Hepatocyte (in vitro differentiated cells): ENCODE measurements at regions not wholly inside any gene's neighbourhood (a gene's known extent, or its start where the extent isn't known, plus 50 kb on each side); places are given as distances from the start of the nearest gene placed in this dataset.

Experiments
- EZH2 ChIP-seq: fragments of 200-600 bp; sonication (generic); IDR thresholded peaks from 2 replicates; pipeline ENCODE4 v1.6.1; 2016; ENCODE audit warnings: antibody characterized with exemption, mild to moderate bottlenecking, borderline replicate concordance
- EZH2phosphoT487 ChIP-seq: fragments of 200-600 bp; sonication (generic); IDR thresholded peaks from one replicate; pipeline ENCODE4 v1.6.1; 2018; ENCODE audit warnings: antibody characterized with exemption, mild to moderate bottlenecking, low read depth, moderate library complexity; ENCODE audit not compliant: unreplicated experiment, severe bottlenecking
- TF ChIP-seq, protein P1 (sequence below): fragments of 200-600 bp; sonication (generic); IDR thresholded peaks from 2 replicates; pipeline ENCODE4 v1.5.1; 2016; ENCODE audit warnings: antibody characterized with exemption, mild to moderate bottlenecking; ENCODE audit not compliant: poor library complexity

- TF ChIP-seq, protein P1, sequence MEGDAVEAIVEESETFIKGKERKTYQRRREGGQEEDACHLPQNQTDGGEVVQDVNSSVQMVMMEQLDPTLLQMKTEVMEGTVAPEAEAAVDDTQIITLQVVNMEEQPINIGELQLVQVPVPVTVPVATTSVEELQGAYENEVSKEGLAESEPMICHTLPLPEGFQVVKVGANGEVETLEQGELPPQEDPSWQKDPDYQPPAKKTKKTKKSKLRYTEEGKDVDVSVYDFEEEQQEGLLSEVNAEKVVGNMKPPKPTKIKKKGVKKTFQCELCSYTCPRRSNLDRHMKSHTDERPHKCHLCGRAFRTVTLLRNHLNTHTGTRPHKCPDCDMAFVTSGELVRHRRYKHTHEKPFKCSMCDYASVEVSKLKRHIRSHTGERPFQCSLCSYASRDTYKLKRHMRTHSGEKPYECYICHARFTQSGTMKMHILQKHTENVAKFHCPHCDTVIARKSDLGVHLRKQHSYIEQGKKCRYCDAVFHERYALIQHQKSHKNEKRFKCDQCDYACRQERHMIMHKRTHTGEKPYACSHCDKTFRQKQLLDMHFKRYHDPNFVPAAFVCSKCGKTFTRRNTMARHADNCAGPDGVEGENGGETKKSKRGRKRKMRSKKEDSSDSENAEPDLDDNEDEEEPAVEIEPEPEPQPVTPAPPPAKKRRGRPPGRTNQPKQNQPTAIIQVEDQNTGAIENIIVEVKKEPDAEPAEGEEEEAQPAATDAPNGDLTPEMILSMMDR, result no peak
- TF ChIP-seq EZH2phosphoT487 (no peak), EZH2 (no peak)
Observed at GRCh38 chr2:19244460-19245363, 113.7 kb downstream of the OSR1 start.
